NCI-H2081 (cell line): ENCODE measurements at regions not wholly inside any gene's neighbourhood (a gene's known extent, or its start where the extent isn't known, plus 50 kb on each side); places are given as distances from the start of the nearest gene placed in this dataset.

Experiments used
- DNase-seq, 2 experiments: peaks; one replicate each; lab custom pipeline; 2025; lab: John Stamatoyannopoulos, UW

DNA sequence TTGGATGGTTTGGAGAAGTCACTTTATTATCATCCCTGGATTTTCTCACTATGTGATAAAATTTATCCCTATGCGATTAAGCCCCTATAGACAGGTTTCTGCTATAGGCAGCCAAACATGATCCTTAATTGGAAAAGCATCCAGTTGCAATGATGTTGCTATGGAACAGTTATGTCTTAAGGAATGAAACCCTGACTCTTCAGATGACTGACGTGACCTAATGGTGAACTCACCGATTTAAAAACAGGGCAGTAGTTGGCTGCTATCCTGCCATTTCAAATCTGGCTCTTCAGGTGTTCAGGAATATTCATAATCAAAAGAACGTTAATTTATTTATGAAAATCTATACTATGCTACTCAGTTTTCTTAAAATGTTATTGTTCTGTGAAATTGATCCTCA is 106.8 kb upstream of the ROBO1 start:
- no peak for DNase-seq

DNA sequence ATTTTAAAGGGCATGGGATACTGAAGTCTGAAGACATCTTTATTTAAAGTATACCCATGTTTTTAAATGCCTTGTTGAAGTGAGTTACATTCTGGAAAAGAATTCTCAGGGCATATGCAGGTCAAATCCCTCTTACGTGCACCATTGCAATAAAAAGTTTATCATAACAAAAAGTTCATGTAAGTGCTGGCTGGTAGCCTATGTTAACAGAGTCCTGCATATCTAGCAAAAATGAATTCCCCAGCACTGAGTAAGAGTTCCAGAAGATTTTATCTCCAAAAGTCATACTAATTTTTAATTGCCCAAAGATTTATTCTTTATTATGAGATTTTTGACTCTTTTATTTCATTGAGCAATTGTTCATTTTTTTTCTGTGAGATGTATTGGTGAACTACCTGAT is 104.7 kb upstream of the ROBO1 start:
- no peak for DNase-seq

DNA sequence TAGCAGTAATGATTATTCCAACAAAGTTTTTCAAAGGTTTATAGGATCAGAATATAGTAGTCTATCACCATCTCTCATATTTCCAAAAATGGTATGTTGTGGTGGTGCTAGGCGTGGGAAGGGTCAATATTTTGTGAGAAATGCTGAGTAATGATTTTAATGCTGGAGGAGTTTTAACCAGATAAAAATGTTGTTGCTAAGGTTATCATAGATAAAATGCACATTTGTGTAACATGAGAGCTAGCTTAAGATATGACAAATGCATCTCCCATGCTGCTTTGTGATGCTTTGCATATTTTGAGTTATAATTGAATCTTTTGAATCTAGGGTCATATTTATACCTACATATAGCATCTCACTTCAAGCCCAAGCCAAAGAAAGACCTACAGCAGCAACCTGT is 103.9 kb upstream of the ROBO1 start:
- DNase-seq, result no peak

DNA sequence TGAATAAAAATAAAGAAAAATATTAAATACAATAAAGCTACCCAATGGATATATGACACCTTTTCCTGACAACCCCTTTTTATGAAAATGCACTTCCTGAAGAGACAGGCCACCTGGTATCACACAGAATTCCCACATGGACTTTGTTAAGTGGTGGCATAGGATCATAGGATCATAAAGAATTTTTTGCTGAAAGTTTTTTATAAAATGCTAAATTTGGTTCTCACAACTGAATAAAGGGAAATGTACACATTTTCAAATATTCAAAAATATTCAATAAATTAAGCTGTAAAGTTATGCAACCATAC is 102.5 kb upstream of the ROBO1 start:
- no peak for DNase-seq

DNA sequence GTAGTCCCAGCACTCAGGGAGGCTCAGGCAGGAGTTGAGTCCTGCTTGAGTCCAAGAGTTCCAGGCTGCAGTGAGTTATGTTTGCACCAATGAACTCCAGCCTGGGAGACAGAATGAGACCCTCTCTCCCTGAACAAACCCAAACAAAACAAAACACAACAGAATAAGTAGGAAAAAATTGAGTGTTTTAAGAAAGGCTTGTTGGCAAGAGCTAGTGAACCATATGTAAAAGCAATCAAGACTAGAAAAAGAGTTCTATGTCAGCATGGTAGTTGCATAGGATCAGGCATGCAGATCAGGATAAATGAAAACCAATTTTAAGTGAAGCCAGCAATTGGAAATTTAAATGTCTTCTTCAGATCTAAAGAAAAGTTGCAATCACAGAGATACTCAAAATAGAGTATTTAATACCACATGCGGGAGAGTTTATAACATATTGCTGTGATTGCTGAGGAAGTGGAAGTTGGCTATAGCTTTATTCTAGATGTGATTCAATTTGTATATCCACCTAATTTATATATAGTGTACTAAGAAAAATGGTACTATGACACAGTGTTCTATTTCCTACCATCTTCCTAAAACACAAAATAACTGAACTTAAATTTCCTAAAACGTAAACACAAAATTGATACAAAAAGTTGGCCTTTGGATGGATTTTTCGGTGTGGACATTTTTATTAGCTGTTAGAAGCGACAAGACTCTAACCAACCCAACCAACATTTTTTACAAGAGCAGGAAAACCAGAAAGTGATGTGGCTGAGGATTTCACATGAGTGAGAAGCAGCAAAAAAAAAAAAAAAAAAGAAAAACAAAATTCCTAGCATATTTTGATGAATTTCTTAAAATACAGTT is 101.9 kb upstream of the ROBO1 start:
- DNase-seq, result no peak

DNA sequence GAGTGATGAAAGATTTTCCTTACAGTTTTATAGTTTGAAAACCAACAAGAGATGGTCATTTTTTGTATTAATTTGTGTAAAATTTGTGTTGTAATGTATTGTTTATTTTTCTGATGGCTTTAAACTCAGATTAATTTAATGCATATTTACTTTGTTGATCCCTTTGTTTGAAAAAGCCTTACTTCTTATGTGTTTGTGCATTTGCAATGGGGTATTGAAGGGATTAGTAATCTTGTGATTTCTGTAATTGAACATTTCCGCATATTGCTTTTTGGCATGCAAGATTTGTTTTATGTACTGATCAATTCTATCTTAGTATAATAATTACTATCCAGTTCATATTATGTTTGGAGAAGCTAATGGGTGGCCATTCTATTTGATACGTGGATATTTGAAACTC is 98.4 kb upstream of the ROBO1 start:
- DNase-seq, result no peak

DNA sequence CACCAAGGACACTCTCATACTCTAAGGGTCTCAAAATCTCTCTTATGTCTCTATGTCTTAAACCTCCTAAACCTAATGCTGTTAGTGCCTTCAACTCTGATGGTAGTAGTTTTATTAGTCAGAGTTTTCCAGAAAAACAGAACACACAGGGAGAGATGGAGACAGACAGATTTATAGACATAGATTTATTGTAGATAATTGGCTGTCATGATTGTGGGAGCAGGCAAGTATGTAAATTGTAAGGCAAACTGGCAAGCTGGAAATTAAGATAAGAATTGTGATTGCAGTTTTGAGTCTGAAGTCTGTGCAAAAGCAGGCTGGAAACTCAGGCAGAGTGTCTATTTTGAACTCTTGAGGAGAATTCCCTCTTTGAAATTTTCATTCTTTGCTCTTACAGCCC is 96.3 kb upstream of the ROBO1 start:
- no peak for DNase-seq

DNA sequence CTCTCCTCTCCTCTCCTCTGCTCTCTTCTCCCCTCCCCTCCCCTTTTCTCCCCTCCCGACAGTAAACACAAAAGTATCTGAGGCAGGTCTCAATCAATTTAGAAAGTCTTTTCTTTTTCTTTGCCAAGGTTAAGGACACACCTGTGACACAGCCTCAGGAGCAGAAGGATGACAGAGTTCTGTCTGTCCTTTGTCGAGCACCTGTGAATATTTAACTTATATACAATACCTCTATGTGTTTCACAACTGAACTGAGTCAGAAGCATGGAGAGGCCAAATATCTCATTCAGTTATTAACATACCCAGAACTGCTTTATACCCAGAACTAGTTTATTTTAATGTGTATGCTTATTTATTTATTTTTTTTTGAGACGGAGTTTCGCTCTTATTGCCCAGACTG is 81.1 kb upstream of the ROBO1 start:
- no peak for DNase-seq

DNA sequence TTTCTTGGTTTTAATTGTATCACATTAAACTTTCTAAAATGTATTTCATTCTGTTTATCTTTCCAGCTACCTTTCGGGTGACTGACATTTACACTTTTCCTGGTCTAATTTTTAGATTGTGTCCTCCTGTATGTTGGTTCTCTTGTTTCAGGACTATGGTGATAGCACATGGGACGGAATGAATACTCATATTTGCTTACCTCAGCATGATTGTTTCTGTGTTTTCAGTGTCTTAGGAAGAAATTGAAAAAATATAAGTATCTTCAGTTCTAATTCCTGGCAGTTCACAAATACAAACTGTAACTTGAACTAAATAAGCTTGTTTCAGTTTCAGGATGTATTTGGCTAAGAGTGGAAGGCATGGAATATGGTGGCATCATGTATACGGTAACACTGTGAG is 80.1 kb upstream of the ROBO1 start:
- DNase-seq, result no peak

DNA sequence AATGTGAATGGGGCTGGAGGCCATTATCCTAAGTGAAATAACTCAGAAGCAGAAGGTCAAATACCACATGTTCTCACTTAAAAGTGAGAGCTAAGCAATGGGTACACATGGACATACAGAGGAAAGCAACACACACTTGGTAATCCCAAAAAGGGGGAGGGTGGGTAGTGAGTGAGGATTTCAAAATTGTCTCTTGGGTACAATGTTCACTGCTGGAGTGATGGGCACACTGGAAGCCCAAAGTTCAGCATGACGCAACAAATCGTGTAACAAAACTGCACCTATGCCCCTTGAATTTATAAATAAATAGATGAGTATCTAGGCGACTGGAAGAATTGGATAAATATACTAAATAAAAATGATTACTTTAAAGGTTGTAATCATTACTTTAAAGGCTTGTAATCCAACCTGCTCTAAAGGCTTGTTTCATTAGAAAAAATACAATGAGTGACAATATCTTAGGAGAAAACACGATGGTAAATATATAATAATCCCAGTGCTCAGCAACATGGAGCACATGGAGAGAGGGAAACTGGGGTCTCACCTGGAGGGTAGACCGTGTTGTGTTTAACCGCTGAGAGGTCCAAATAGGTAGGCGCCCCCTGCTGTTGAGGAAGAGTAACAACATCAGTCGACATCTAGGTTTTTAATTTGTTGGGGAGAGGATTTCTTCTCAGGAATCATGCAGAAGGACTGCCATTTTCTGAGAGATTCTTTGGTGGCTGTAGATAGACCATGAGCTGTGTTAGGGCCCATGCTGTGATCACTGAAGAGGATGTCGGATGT is 78.5 kb upstream of the ROBO1 start:
- DNase-seq, result no peak

DNA sequence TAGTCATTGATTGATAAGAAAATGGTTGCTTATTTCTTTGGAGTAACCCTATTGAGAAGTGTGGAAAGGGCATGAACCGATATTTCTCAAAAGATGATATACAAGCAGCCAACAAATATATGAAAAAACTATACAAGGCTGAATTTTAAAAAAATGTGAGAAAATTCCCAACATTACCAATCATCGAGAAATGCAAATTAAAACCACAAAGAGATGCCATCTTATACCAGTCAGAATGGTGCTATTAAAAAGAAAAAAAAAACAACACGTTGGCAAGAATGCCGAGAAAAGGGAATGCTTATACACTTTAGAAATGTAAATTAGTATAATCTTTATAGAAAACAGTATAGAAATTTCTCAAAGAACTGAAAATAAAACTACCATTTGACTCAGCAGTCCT is 77.7 kb upstream of the ROBO1 start:
- DNase-seq, result no peak

DNA sequence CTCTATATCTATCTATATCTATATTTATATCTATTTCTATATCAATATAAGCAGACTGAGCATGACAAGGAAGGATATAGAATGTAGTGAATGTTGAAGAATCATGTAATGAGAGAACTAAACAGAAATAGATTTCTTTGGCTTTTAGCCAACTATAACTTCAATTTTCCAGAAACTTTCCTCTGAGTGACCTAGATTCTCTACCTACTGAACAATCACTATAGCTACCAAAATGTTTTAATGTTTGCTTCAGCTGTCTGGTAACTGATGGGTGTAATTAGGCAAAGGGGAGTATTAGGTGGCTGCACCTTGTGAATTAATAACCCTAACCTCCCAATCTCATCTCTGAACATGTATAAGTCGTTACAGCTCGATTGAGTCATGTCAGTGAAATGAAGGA is 76.4 kb upstream of the ROBO1 start:
- no peak for DNase-seq

DNA sequence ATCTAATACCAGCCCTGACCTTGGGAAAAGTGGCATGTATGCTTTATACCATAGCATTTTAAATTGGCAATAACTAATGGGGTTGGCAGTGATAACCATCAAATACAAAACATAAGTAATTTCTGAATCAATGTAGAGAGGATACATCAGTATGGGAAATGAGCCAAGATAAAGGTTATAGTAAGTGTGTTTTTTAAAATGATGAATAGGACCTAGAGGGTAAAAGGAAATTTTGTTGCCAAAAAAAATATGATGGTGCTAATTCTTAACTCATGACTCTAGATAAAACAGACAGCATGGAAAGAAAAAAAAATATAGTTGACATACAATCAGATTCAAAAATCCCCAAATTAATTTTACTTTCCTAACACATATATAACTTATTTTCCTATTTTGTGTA is 75.4 kb upstream of the ROBO1 start:
- no peak for DNase-seq

DNA sequence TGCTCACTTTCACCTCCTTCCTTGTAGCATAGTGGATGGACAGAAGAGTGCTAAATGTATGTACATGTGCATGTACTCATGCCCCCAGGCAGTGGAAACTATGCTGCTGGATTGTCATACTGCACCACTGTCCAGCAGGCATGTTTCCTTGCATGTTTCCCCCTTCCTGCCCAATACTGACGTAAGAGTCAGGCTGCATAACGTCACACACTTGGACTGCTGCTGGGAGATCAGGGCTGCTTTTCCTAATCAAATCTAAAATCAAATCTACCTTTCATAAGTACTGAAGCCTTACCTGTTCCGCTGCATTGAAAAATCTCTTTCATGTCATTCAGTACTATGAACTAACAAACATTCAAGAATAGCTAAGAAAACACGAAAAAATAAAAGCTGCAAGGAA is 67.9 kb upstream of the ROBO1 start:
- DNase-seq, result no peak

DNA sequence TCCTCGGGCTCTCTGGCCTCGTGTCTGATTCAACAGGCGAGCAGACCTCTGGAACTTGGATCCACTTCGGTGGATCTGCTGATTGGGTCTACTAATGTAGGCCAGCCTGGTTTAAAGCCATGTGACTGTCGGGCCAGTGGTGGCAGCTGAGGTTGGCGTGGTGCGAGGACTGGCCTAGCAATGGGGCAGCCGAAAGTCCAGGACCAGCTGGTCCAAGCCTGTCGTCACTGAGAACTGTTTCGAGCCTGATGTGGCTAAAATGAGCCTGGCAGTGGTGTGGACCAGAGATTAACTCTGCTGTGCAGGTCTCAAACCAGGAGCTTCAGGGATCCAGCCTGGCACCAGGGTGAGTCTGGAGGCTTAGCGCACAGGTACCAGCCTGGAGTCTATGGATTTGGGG is 56.4 kb upstream of the ROBO1 start:
- DNase-seq, result no peak

DNA sequence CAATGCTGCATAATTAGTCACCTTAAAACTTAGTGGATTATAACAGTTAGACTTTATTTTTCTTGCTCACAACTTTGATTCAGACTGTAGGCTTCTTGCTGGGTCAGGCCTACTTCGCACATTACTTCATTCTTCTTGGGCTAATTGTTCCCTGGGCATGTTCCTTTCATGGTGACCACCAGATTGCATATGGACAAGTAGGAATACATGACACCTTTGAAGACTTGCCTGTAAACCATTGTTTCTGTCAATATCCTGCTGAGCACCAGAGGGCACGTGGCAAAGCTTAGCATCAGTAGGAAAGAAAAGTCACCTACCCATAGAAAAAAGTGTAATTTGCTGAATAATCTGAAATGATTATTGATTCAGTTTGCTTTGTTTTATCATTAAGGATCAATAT is 54.3 kb upstream of the ROBO1 start:
- no peak for DNase-seq

DNA sequence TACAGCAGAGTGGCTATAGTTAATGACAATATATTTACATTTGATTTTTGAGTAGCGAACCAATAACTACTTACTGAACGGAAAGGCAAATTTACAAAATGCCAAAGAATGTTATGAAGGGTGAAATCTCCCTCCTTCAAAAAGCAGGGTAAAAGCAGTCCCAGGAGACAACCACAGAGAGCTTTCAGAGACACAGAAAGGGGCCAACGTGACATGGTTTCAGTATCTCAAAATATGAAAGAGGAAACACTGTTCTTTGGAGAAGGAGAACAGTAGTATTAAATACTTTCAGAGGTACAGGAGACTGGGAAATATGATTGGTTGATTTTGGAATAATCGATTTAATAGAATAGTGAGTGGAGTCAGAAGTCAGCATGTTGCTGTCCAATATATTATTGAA is 52.3 kb upstream of the ROBO1 start:
- no peak for DNase-seq

DNA sequence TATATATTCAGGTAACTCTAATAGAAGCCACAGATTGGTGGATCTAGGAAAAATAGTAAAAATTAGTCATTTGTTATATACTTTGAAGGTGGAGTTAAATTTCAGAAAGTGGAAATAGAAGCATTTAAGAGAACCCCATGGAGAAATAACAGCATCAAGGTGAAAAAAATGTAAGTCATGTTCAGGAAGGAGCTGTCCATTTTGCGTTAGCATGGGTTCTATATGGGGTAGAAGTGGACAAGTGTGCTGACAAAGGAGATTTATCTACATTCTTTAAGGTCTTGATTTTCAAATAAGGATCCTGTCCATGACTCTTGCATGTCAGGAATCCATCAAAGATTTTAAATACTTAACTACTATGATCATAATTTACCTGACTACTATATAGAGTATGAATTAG is 50.2 kb upstream of the ROBO1 start:
- no peak for DNase-seq
